ENCODE measurements at regions not wholly inside any gene's neighbourhood (a gene's known extent, or its start where the extent isn't known, plus 50 kb on each side); places are given as distances from the start of the nearest gene placed in this dataset.
"Not testable (repeated sequence)": the region's sequence is repeated elsewhere in the genome, so short reads cannot be mapped to it uniquely, and the experiment has no call there.

DNA sequence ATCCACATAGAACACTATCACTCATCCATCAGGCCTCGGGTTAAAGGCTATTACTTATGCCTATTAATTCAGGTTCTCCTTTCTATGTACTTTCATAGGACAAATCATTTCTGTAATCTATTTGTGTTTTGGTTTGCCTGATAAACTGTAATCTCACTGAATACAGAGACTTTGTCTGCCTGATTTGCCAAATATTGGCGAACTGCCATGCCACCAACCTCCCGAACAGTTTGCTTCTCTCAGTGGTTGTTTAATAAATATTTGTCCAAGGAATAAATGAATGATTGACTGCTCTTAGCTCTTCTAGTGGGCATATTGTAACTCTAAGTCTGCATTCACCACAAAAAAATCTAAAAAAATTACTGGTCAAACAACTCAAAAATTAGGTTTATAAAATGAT lies 170.1 kb upstream of the ZFP64 start:
- DNase-seq, result no peak

DNA sequence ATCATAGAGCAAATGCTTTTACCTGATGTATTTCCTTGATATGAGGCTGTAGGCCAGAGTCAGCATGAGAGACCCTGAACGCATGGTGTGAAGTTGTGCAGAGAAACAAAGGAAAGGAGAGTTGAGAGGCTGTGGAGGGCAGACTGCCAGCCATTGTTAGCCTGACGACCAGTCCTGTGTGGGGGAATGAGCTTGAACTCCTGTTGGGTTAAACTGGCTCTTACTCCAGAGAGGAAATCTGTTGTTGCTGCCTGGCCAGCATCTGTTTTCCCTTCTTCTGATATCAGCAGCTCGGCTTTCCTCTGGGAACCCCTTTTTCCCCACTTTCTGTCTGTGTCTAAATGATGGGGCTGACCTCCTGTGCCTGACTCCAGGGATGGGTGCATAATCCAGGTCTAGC lies 158.2 kb upstream of the ZFP64 start:
- no peak for DNase-seq

DNA sequence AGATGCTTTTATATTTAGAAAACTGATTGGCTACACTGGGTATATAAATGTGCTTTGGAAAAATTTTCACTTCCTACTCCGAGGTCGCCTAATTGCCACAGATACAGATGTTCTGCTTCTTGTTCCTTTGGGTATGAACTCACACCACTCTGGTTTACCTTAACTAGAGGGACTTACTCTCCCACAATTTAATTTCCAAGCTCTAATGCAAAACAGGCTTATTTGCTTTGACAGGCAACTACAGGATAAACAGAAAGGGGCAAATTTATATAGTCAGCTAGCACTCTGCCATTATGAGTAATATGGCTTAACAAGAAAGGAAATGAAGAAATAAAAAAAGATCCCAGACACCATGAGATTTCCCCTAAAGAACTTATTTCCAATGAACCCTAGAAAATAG lies 156.9 kb upstream of the ZFP64 start:
- no peak for DNase-seq

DNA sequence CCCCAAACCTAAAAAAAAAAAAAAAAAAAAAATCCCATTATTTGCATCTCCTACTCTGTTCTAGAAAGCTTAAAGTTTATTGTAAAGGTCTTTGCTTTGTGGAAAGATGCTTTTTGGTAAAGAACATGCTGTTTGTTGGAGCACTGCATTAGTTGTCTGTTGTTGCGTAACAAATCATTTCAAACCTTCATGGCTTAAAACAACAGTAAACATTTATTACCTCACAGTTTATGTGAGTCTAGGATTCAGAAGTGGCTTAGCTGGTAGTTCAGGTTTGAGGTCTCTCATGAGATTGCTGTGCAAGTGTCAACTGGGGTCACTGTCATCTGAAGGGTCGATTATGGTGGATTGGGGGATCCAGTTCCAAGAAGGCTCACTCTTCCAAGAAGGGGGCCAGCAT lies 155.2 kb upstream of the ZFP64 start:
- no peak for DNase-seq

DNA sequence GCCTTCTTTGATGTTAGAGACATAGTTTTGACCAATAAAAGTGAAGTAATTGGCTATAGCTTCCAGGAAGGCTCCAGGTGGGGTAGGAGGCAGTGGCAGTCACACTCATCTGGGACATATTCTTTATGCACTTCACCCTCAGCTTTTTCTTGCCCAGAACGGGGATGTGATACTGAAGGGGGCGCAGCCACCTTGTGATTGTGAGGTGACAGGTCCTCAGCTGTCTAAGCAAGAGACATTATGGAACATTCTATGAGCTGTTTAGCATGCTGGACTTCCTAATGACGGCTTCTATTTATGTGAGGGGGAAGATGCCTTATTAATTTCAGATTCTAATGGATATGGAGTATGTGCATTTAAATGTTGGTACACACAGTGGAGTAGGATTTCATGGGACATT lies 151.3 kb upstream of the ZFP64 start:
- no peak for DNase-seq

DNA sequence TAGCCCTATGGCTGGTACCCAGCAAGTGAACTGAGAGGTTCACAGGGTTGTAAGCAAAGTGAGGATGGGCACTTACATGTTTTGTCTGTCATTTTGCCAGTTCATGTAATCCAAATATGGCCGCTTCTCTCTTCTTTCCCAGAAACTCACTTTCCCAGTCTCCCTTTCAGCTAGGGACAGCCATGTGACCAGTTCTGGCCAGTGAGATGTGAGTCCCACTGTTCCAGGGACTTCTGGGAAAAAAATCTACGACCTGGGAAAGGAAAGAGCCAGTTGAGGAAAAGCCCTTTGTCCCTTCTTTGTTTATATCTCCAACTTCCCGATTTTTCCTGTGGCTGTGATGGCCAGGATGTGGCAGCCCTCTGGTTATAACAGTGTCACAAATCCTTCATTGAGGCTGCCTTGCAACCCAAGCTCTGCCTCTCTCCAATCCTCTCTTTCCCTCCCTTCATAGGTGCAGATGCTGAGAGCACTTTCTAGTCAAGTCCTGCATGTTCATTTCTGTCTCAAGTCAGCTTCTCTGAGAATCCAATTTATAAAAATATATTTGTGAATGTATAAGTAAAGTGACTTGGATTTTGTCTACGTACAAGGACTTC lies 148.6 kb upstream of the ZFP64 start:
- DNase-seq, result no peak

DNA sequence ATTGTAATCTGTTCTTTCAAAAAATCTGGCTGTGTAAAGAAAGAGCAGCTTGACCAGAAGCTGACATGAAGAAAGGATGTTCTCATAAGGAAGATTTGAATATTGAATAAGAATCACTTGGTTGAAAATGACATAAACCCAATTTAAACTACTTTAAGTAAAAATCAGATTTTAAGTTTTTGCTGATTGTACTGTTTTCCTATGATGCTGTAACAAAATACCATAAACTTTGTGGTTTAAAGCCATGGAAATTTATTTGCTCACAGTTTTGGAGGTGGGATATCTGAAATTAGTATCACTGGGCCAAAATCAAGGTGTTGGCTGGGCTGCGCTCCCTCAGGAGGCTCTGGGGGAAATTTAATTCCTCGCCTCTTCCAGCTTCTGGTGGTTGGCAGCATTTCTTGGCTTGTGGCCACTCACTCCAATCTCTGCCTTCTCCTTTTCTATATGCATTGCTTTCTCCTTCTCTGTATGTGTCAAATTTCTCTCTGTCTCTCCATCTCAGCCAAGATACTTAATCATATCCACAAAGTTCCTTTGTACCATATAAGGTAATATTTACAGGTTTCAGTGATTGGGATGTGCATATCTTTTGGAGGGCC lies 141.2 kb upstream of the ZFP64 start:
- DNase-seq, result no peak

DNA sequence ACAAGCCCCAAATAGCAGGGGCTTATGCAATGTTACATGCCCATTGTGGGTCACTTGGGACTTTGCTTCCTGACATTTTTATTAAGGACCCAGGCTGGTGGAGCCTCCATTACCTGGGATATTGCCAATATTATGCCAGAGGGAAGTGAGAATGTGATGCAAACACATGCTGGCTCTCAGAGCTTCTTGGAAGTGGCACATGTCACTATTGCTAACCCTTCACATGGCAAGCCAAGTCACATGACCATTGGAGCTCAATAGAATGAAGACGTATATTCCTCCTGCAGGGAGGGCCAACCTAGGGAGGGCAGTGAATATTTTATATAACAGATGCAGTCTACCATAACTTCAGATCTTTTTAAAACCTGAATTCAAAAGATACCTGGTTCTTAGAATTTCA lies 140.7 kb upstream of the ZFP64 start:
- no peak for DNase-seq

DNA sequence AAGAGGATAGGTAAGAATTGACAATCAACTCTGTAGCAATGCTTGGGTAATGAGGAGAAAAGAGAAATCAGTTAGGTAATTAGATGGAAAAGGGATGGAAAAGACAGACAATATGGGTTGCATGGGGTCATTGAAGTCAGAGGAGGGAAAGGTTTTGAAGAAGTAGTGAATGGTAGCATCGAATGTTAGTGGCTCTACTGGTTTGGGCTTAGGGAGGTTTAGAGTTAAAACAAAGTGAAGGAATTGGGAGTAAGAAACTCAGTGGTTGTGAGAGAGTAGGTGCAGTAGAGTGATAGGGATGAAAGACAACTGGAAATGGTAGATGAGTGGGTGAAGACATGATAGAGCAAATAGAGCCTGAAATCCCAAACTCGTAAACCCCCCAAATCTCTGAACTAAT lies 140.1 kb upstream of the ZFP64 start:
- no peak for DNase-seq

DNA sequence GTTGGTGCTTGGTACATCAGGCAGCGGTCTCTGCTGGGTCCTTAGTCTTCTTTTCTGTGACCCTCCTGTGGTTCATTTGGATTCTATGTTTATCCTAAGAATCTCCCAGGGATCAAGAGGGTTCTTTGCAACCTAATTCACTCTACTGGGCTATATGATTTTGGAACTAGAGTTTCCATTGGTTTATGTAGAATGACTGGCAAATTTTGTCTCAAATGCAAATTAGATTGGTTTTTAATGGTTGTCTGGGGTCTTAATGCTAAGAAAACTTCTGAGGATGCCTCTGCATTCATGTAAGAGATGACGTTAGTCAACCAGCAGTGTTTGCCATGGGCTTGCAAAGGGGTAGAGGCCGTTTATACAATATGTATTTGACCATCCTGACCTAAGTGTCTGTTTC lies 129.8 kb upstream of the ZFP64 start:
- DNase-seq, result no peak

DNA sequence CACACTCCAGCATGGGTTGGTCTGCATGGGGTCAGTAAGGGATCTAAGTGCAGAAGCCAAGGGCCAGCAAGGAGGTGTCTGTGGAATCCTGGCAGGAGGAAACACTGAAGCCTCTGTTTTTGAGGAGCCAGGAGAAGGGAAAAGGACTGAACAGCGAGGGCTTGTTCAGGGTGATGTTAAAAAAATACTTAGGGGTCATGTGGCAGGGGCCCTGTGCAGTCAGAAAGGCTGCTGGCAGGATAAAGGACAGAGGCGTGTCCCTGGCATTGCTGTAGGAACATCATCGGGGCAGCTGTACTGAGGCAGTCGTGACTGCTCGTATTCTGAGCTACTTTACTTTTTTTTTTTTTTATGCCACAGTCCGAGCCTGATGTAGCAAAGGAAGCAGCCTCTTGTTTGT lies 127.1 kb upstream of the ZFP64 start:
- no peak for DNase-seq

DNA sequence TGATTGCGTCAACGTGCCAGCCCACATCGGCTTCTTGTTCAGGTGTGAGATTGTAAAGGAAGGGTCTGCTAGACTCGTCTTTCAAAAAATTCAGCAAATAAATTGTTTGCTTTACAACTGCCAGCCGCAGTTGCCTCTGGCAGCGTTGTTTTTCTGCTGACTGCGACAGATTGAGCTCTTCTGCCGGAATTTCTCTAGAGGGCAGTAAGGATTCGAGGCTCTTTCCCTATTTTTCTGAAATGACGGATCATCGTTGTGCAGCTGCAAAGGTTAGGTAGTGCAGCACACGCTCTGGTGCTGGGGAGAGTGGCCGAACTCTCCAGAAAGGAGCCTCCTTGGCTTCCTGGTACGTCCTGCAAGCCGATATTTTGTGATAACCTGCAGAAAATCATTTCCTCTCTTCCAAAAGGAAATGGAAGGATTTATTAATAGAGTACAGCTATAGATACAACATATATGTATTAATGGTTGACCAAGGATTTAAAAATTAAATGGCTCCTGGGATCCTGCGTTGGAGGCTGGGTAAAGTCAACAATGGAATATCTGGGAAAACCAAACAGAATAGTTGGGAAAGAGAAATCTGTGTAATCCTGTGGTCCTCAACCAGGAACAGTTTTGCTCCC lies 121.9 kb upstream of the ZFP64 start:
- DNase-seq, result no peak

DNA sequence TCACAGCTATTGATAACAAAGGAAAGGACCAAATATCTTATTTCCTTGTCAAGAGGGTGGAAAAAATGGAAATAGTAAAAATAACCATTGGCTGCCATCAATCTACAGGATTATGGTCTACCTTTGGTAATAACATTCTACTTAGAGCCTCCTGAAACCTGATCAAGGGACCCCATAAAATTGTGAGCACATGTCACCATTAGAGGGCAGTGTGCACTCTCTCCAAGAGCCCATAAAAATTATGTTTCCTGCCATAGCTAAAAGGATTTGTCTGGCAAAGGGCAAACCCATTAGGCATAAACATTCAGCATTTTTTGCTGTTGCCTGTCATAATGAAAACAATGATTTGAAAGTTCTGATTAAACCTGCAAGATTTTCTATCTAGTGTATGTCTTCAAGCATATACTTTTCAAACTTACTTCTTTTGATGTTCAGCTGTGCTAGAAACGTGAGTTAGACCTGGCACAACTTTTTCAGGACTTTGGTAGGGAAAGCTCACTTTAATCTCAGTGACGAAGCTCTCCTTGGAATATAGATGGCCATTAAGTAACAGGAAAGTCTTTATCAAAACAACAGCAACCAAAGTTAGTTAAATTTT lies 120.7 kb upstream of the ZFP64 start:
- DNase-seq, result peak; percentile 26

DNA sequence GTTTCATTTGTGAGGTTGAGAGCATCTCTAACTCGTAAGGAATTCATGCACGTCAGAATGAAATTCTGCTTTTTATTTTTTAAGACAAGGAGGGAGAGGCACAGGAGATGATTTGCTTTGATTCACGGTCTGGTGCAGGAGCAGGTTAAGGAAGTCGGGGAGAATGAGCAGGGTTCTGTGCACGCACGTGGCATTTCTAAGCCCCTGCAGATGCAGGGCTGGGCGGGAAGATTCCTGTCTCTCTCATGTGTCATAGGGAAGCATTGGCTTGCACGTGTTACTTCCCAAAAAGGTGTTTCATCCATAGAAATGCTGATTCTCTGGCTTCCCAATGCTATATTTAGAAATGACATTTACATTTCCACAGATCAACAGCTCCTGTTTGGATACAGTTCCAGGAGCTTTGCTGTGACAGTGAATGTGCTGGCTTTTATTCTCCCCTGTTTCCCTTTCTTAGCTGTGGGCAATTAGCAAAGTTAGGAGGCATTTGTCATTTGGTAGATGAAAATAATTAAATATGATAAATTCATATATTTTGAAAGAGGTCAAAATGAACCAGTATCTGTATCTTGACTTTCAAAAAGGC lies 119.7 kb upstream of the ZFP64 start:
- DNase-seq, result no peak

DNA sequence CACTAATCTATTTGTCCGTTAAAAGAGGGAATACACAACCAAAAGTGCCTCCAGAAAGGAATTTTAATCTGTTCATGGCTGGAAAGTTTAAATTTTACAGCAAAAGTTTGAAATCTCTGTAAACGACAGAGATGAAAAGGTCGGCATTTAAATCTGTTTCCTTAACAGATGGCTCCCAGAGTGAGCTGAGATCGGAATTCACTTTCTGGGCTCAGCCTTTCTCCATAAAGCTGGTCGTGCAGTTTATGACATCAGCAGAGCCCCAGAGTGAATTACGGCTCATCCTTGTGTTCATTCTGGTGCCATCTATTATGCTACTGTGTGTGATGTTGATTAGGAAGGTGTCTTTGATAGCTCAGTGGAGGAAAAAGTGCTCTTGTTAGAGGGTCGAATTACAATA lies 117.6 kb upstream of the ZFP64 start:
- DNase-seq, result no peak

DNA sequence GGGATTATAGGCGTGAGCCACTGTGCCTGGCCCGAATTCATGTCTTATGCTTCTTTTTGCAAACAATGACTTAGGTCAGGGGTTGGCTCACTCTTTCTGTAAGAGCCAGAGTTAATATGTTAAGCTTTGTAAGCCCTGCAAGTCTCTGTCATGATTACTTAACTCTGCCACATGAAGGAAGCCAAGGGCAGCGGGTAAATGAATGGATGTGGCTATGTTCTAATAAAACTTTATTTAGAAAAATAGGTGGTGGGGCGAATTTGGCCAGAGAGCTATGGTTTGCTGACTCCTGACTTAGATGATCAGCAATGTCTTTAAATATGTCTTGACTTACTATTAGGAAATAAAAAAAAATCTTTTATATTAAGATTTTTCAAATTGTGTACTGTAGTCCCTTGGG lies 114.9 kb upstream of the ZFP64 start:
- DNase-seq, result no peak

DNA sequence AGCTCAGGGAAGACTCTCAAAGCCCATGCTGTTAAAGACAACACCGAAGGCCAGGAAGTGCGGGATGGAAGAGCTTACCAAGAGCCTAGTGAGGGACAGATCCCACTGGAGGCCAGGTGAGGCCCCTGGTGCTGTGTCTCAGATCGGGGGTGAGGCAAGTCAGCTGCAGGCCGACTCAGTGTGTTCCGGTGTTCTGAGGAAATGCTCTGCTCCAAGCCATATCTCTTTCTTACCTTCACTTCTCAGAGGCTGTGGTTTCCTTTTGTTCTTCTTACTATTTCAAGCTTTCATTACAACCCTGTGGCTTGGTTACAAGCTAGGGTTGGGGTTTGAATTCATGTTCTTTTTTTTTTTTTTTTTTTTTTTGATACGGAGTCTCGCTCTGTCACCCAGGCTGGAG lies 114.3 kb upstream of the ZFP64 start:
- peak; percentile 14 for DNase-seq

DNA sequence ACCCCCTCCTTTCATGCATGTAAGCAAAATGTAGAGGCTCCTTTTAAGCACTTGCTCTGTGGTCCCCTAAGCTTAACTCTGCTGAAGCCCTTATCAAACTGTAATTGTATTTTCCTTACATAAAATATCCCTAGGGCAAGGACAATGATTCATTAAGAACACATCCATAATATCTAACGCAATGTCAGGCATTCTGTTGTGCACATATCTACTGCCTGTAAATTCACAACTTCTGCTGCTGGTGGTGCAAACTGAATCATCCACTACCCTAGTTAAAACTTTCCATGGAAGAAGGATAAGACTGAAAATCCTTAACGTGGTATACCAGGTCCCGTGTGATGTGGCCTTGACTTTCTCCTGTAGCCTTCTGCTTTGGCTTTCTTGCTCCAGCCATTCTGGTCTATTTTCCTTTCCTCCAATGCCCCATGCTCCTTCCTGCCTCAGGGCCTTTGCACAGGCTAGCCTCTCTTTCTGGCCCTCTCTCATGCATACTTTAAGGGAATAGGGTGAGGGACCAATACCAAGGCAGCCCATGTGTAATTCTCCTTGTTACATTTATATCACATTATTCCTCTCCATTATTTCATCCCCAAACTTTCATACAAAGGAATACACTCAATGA lies 113.6 kb upstream of the ZFP64 start:
- DNase-seq, result no peak

DNA sequence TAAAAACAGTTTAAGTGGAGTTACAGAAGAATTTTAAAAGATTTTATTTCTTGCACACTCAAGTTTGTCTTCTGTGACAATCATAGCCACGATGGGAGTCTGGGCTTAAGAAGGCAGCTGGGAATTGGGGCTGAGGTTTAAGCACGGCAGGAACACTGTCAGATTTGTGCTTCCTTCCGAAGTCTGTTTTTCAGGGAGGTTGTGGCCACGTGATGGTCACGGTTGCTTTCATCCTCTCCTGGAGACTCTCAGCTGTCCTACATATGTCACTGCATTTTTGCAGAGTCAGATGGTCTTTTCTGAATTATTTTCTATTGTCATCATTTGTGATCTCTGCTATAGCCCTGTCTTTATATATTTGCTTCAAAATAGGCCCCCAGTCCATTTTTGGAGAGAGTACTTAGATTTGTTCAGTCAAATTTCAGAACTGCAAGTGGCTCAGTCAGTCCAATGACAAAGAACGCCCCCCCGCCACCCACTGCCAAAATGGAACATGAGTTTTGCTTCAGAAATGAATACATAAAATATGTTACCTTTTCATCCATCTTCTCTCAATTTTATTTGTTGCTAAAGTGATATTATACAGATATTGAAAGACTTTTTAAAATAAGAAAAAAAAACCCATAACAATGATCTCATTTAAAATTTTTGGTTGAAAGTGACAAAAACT lies 111.8 kb upstream of the ZFP64 start:
- peak; percentile 52 for DNase-seq

DNA sequence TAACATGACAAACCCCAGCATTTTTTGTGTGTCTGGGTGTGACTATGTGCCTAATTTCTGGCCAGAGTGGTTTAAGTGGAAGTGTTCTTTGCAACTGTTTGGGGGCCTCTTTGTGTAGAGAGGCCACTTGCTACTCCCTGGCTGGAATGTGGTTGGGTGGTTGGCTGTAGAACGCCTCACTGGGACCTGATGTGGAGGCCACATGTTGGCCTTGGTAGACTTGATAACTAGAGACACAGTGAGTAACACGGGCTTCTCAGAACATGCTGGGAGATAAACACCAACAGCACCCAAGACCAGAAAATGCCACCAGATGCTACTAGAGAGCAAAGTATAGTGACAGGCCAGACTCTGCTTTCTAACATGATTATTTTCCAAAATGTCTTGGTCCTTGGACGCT lies 111.2 kb upstream of the ZFP64 start:
- no peak for DNase-seq

DNA sequence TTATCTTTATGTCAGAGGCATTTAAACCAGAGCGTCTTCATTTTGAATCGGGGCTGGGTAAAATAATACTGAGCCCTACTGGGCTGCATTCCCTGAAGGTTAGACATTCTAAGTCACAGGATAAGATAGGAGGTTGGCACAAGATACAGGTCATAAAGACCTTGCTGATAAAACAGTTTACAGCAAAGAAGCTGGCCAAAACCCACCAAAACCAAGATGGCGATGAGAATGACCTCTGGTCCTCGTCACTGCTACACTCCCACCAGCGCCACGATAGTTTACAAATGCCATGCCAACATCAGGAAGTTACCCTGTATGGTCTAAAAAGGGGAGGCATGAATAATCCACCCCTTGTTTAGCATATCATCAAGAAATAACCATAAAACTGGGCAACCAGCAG lies 110.5 kb upstream of the ZFP64 start:
- not testable (repeated sequence) for DNase-seq

DNA sequence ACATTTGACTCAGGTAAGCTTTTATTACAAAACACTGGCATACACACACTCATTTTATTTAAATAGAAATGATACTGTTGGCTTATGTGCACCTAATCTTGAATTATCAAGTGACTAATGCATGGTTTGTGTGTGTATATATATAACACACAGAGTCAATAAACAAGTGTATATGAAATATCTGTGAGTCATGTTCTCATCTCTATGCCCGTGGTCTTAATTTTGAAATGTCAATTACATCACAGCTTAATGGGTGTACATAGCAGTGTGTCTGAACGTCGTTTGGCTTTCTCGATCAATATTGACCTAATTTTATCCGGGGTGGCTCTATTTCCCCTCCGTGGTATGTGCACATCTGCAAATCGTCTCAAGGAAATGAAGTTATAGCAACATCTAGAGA lies 104.0 kb upstream of the ZFP64 start:
- no peak for DNase-seq

DNA sequence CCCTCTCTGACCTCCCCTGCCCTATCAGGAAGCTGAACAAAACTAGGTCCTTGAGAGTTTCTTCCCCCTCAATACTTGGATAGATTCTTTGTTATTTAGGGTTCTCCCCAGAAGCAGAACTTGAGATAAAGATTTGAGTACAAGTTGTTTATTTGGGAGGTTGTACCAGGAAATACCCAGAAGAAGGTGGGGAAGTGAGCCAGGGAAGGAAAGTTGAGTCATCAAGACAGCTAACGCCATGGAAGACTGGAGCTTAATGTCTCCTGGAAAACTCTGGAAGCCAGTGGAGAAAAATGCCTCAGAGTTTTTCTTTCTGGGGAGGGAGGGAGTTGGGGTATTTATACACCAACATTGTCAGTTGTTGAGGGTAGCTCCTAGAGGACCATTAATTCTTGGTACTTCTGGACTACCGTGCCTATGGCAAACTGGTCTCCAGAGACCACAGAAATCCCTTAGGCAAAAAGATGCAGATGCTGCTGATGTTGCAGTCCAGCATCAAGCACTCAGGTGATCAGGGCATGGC lies 102.6 kb upstream of the ZFP64 start:
- DNase-seq, result no peak
